IMR-90 (cell line): ENCODE measurements at regions not wholly inside any gene's neighbourhood (a gene's known extent, or its start where the extent isn't known, plus 50 kb on each side); places are given as distances from the start of the nearest gene placed in this dataset.

ENCODE experiments used
- ATAC-seq: fragments of 200-7000 bp; cut with Tn5 transposase; 2 replicates; pipeline ENCODE4 v1.9.1; 2020; ENCODE audit warnings: low read depth, mild to moderate bottlenecking, moderate library complexity
- BruUV-seq: library from RNA; stranded (reverse); fragments of 400-500 nt; replicated peaks from 2 replicates; lab custom pipeline; 2021; lab: Mats Ljungman, UMichigan
- CTCF ChIA-PET: fragments of 300-600 bp; formaldehyde crosslinking; extraction: SDS; loops from one replicate; lab custom pipeline; 2021; ENCODE audit warnings: antibody characterized with exemption; lab: Yijun Ruan, JAX
- POLR2A ChIA-PET: fragments of 300-600 bp; sonication (Branson Sonifier 250); formaldehyde crosslinking; loops from one replicate; lab custom pipeline; 2022; ENCODE audit warnings: antibody characterized with exemption; ENCODE audit not compliant: unreplicated experiment; lab: Charles Lee
- DNase-seq: peaks from one replicate; pipeline ENCODE4 v3.0.0; 2013
- H2AFZ ChIP-seq: replicated peaks from 2 replicates; pipeline ENCODE3; 2013; ENCODE audit warnings: low read length, mild to moderate bottlenecking; ENCODE audit not compliant: poor library complexity
- H2AK5ac ChIP-seq: 2 replicates; pipeline ENCODE4 v1.6.1; 2013; ENCODE audit warnings: low read depth, low read length, inconsistent platforms
- H2AK9ac ChIP-seq: replicated peaks from 2 replicates; pipeline ENCODE3; 2013; ENCODE audit warnings: mild to moderate bottlenecking, low read depth, low read length, moderate library complexity; ENCODE audit not compliant: poor library complexity
- H2BK120ac ChIP-seq: 2 replicates; pipeline ENCODE4 v1.6.1; 2013; ENCODE audit warnings: low read depth, low read length, inconsistent platforms
- H2BK15ac ChIP-seq: 3 replicates; pipeline ENCODE4 v1.6.1; 2013; ENCODE audit warnings: low read depth, low read length, inconsistent platforms
- H2BK20ac ChIP-seq: 2 replicates; pipeline ENCODE4 v1.6.1; 2013; ENCODE audit warnings: low read depth, mild to moderate bottlenecking, inconsistent platforms, low read length, moderate library complexity
- H2BK5ac ChIP-seq: 2 replicates; pipeline ENCODE4 v1.6.1; 2013; ENCODE audit warnings: mild to moderate bottlenecking, low read depth, low read length, inconsistent platforms; ENCODE audit not compliant: poor library complexity, severe bottlenecking
- H3K14ac ChIP-seq: replicated peaks from 2 replicates; pipeline ENCODE4 v1.6.1; 2013; ENCODE audit warnings: low read depth, low read length, inconsistent platforms
- H3K18ac ChIP-seq: 2 replicates; pipeline ENCODE4 v1.6.1; 2013; ENCODE audit warnings: low read depth, low read length, control low read depth
- H3K23ac ChIP-seq: 2 replicates; pipeline ENCODE4 v1.6.1; 2013; ENCODE audit warnings: low read depth, low read length, inconsistent platforms
- H3K27ac ChIP-seq: 2 replicates; pipeline ENCODE4 v1.5.1; 2013; ENCODE audit warnings: mild to moderate bottlenecking, control low read depth, low read length; ENCODE audit not compliant: insufficient read depth
- H3K27me3 ChIP-seq: 2 replicates; pipeline ENCODE4 v1.6.1; 2013; ENCODE audit warnings: low read length; ENCODE audit not compliant: control insufficient read depth, insufficient read depth
- H3K36me3 ChIP-seq: 2 replicates; pipeline ENCODE4 v1.6.1; 2013; ENCODE audit warnings: low read length, mixed read lengths; ENCODE audit not compliant: control insufficient read depth, insufficient read depth
- H3K4ac ChIP-seq: 2 replicates; pipeline ENCODE4 v1.6.1; 2013; ENCODE audit warnings: low read depth, low read length, inconsistent platforms
- H3K4me1 ChIP-seq: 2 replicates; pipeline ENCODE4 v1.6.1; 2013; ENCODE audit warnings: low read length, mixed read lengths; ENCODE audit not compliant: control insufficient read depth, insufficient read depth
- H3K4me2 ChIP-seq: 2 replicates; pipeline ENCODE4 v1.6.1; 2013; ENCODE audit warnings: low read depth, mild to moderate bottlenecking, control low read depth, low read length, moderate library complexity
- H3K4me3 ChIP-seq: 2 replicates; pipeline ENCODE4 v1.5.1; 2013; ENCODE audit warnings: low read depth, mild to moderate bottlenecking, control low read depth, low read length, moderate library complexity; ENCODE audit not compliant: insufficient read depth
- H3K56ac ChIP-seq: 2 replicates; pipeline ENCODE4 v1.6.1; 2013; ENCODE audit warnings: low read length, inconsistent platforms; ENCODE audit not compliant: insufficient read depth; ENCODE audit errors: extremely low read depth
- H3K79me1 ChIP-seq, 2 experiments: 2 replicates each; pipeline ENCODE4 v1.6.1; 2013; ENCODE audit warnings: low read length in 2 of 2, inconsistent platforms in 1 of 2, low read depth in 1 of 2
- H3K9ac ChIP-seq: 2 replicates; pipeline ENCODE4 v1.6.1; 2013; ENCODE audit warnings: low read depth, low read length, control low read depth
- H3K9me1 ChIP-seq: 2 replicates; pipeline ENCODE4 v1.6.1; 2013; ENCODE audit warnings: low read length, inconsistent platforms; ENCODE audit not compliant: insufficient read depth
- H3K9me3 ChIP-seq: 2 replicates; pipeline ENCODE4 v1.6.1; 2013; ENCODE audit warnings: low read length; ENCODE audit not compliant: control insufficient read depth, insufficient read depth
- H4K20me1 ChIP-seq: 2 replicates; pipeline ENCODE4 v1.6.1; 2013; ENCODE audit warnings: low read length, inconsistent platforms; ENCODE audit not compliant: insufficient read depth
- H4K5ac ChIP-seq: 2 replicates; pipeline ENCODE4 v1.6.1; 2013; ENCODE audit warnings: mild to moderate bottlenecking, low read depth, low read length, control low read depth
- H4K8ac ChIP-seq, 2 experiments: 2 replicates each; pipeline ENCODE4 v1.6.1; 2013; ENCODE audit warnings: low read depth in 2 of 2, low read length in 2 of 2, control low read depth in 1 of 2, inconsistent platforms in 1 of 2
- H4K91ac ChIP-seq: 2 replicates; pipeline ENCODE4 v1.6.1; 2013; ENCODE audit warnings: low read depth, low read length, inconsistent platforms; ENCODE audit not compliant: insufficient read depth
- BHLHE40 ChIP-seq: fragments of 150-350 bp; IDR thresholded peaks from 2 replicates; pipeline ENCODE4 v1.6.1; 2016; ENCODE audit warnings: mild to moderate bottlenecking, low read depth, low read length
- CEBPB ChIP-seq: IDR thresholded peaks from 2 replicates; pipeline ENCODE4 v1.6.1; 2012; ENCODE audit warnings: low read depth, low read length, improper control_type of control experiment
- CHD1 ChIP-seq: IDR thresholded peaks from 2 replicates; pipeline ENCODE4 v1.6.1; 2012; ENCODE audit warnings: low read depth, low read length, improper control_type of control experiment
- CTCF ChIP-seq: conservative IDR thresholded peaks from 2 replicates; pipeline ENCODE4 v1.5.1; 2012; ENCODE audit warnings: mild to moderate bottlenecking, low read depth, low read length, improper control_type of control experiment
- ELK1 ChIP-seq: fragments of 150-350 bp; IDR thresholded peaks from 2 replicates; pipeline ENCODE4 v1.6.1; 2016; ENCODE audit warnings: low read depth, mild to moderate bottlenecking, low read length, moderate library complexity, borderline replicate concordance
- FOS ChIP-seq: fragments of 150-350 bp; IDR thresholded peaks from 2 replicates; pipeline ENCODE4 v1.6.1; 2016; ENCODE audit warnings: low read depth, low read length
- MAFK ChIP-seq: IDR thresholded peaks from 2 replicates; pipeline ENCODE4 v1.6.1; 2012; ENCODE audit warnings: low read depth, low read length, improper control_type of control experiment
- MAZ ChIP-seq: IDR thresholded peaks from 2 replicates; pipeline ENCODE4 v1.6.1; 2012; ENCODE audit warnings: low read depth, mild to moderate bottlenecking, low read length, improper control_type of control experiment, moderate library complexity, borderline replicate concordance
- MXI1 ChIP-seq: IDR thresholded peaks from 2 replicates; pipeline ENCODE4 v1.6.1; 2012; ENCODE audit warnings: low read depth, mild to moderate bottlenecking, low read length, moderate library complexity, borderline replicate concordance
- POLR2A ChIP-seq: IDR thresholded peaks from 2 replicates; pipeline ENCODE4 v1.6.1; 2012; ENCODE audit warnings: mild to moderate bottlenecking, low read depth, low read length
- RFX5 ChIP-seq: IDR thresholded peaks from 2 replicates; pipeline ENCODE4 v1.8.0; 2012; ENCODE audit warnings: low read depth, mild to moderate bottlenecking, low read length, moderate library complexity
- dilution Hi-C: fragments of 300-500 bp; cut with HindIII; formaldehyde crosslinking; loops from one replicate; pipeline ENCODE4 v1.14.3; 2018; ENCODE audit warnings: low sequenced_read_pairs; ENCODE audit not compliant: unreplicated experiment
- in situ Hi-C: fragments of 300-500 bp; cut with MboI; formaldehyde crosslinking; loops from 3 replicates; pipeline ENCODE4 v1.14.3; 2019; ENCODE audit warnings: low sequenced_read_pairs, inconsistent platforms, mixed read lengths
- intact Hi-C: fragments of 100-400 bp; cut with micrococcal nuclease; formaldehyde crosslinking; loops from 2 replicates; pipeline ENCODE4 v1.10.0; 2022
- TF ChIP-seq, protein P1 (sequence below): fragments of 150-350 bp; IDR thresholded peaks from 2 replicates; pipeline ENCODE4 v1.6.1; 2017; ENCODE audit warnings: mild to moderate bottlenecking, antibody characterized with exemption, low read length, low read depth

GRCh38 chr9:118223111-118223510 is 518.9 kb downstream of the TLR4 start:
- Histone ChIP-seq H3K27me3 (no peaks in the 10 kb centered on the region), H4K20me1 (no peaks in the 10 kb centered on the region), H2AFZ (no peak overlapping the region), H3K27ac (no peak overlapping the region), H2BK120ac (no peak overlapping the region), H3K4me1 (no peaks in the 10 kb centered on the region), H3K9me3 (peaks cover 9% of the 10 kb centered on the region), H2AK5ac (no peak overlapping the region), H3K56ac (no peak overlapping the region), H4K5ac (no peak overlapping the region), H3K36me3 (no peaks in the 10 kb centered on the region), H3K23ac (no peak overlapping the region), H3K18ac (no peak overlapping the region), H3K9ac (no peak overlapping the region), H3K4me2 (no peak overlapping the region), H4K91ac (no peak overlapping the region), H2BK15ac (no peak overlapping the region), H4K8ac (no peak overlapping the region), H3K4ac (no peak overlapping the region), H3K79me1 (no peaks in the 10 kb centered on the region), H3K14ac (no peak overlapping the region), H2BK5ac (no peak overlapping the region), H3K9me1 (no peaks in the 10 kb centered on the region), H2BK20ac (no peak overlapping the region), H2AK9ac (no peak overlapping the region), H3K4me3 (no peak overlapping the region)
- intact Hi-C loops = no loop called here
- TF ChIP-seq POLR2A (no peak), CHD1 (no peak), CTCF (no peak), MAFK (no peak), ELK1 (no peak), MXI1 (no peak), MAZ (no peak), BHLHE40 (no peak), CEBPB (no peak), RFX5 (no peak), FOS (no peak)
- TF ChIP-seq, protein P1, sequence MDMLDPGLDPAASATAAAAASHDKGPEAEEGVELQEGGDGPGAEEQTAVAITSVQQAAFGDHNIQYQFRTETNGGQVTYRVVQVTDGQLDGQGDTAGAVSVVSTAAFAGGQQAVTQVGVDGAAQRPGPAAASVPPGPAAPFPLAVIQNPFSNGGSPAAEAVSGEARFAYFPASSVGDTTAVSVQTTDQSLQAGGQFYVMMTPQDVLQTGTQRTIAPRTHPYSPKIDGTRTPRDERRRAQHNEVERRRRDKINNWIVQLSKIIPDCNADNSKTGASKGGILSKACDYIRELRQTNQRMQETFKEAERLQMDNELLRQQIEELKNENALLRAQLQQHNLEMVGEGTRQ = no peak
- ChIA-PET POLR2A (no interaction called here), CTCF (interaction anchor here (0.6 kb wide), 1 partner anchor 789 kb away, joined by 10 read pairs; no protein-coding TSS in a partner anchor)
- no peak for DNase-seq
- BruUV-seq = no TSS peak
- in situ Hi-C loops = no loop called here
- ATAC-seq = no peak
- dilution Hi-C loops = no loop called here
